ENCODE measurements at regions not wholly inside any gene's neighbourhood (a gene's known extent, or its start where the extent isn't known, plus 50 kb on each side); places are given as distances from the start of the nearest gene placed in this dataset.

DNA sequence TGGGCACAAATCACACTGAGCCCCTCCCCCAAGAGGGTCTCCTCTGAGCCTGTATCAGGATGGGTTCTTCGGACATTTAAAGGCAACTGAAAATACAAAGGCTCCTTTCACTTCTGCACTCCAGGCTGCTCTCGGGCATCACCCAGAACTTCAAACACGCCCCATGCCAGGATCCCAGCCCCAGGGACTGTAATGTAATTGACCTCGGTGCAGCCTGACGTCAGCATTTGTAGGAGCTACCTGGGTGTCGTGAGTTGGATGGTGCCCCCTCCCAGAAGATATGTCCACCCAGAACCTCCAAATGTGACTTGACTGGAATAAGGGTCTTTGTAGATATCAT, 95.2 kb downstream of the PSMG1 start:
- BruUV-seq (replicated peaks) = no TSS peak
- Histone ChIP-seq H3K9me3 (replicated peaks; ENCODE audit: control insufficient read depth, insufficient read depth, low read length) (no peaks in the 10 kb centered on the region), H3K27me3 (replicated peaks in 1 of 2; ENCODE audit: control insufficient read depth in 2 of 2, insufficient read depth in 2 of 2, low read length in 1 of 2) (peaks cover 0 to 3% of the 10 kb centered on the region in 2 experiments; a peak in 2 of 4 replicates), H2AFZ (ENCODE audit: control insufficient read depth, low read depth, low read length) (no peak overlapping the region), H3K4me2 (ENCODE audit: control insufficient read depth, insufficient read depth) (no peak overlapping the region), H3K79me2 (ENCODE audit: control insufficient read depth, insufficient read depth, low read length) (no peaks in the 10 kb centered on the region), H3K9ac (ENCODE audit: control insufficient read depth, insufficient read depth, low read length) (no peak overlapping the region), H3K27ac (ENCODE audit: control insufficient read depth, insufficient read depth) (no peak overlapping the region), H4K20me1 (ENCODE audit: control insufficient read depth, insufficient read depth) (no peaks in the 10 kb centered on the region), H3K4me1 (ENCODE audit: control insufficient read depth, insufficient read depth, low read length) (no peaks in the 10 kb centered on the region), H3K4me3 (no peak overlapping the region), H3K36me3 (ENCODE audit: control insufficient read depth in 2 of 2, insufficient read depth in 2 of 2, low read length in 1 of 2) (no peaks in the 10 kb centered on the region)
- DNase-seq (ENCODE audit: low read depth, low spot score) (no peak), FAIRE-seq (no peak), ATAC-seq (no peak)
- ChIA-PET SMC1A (ENCODE audit: uncharacterized antibody, unreplicated experiment) (no interaction called here), POLR2A (no interaction called here), CTCF (no interaction called here), RAD21 (ENCODE audit: unreplicated experiment) (no interaction called here)
- intact Hi-C loops (cut with micrococcal nuclease; ENCODE audit: unreplicated experiment) = no loop called here
- 16% methylated on average over 6 of the region's 6 CpGs for WGBS (ENCODE audit: insufficient coverage, insufficient replicate concordance, low lambda C conversion rate, missing lambda C conversion rate)
- in situ Hi-C loops (cut with MboI) = no loop called here
- TF ChIP-seq, protein P1, sequence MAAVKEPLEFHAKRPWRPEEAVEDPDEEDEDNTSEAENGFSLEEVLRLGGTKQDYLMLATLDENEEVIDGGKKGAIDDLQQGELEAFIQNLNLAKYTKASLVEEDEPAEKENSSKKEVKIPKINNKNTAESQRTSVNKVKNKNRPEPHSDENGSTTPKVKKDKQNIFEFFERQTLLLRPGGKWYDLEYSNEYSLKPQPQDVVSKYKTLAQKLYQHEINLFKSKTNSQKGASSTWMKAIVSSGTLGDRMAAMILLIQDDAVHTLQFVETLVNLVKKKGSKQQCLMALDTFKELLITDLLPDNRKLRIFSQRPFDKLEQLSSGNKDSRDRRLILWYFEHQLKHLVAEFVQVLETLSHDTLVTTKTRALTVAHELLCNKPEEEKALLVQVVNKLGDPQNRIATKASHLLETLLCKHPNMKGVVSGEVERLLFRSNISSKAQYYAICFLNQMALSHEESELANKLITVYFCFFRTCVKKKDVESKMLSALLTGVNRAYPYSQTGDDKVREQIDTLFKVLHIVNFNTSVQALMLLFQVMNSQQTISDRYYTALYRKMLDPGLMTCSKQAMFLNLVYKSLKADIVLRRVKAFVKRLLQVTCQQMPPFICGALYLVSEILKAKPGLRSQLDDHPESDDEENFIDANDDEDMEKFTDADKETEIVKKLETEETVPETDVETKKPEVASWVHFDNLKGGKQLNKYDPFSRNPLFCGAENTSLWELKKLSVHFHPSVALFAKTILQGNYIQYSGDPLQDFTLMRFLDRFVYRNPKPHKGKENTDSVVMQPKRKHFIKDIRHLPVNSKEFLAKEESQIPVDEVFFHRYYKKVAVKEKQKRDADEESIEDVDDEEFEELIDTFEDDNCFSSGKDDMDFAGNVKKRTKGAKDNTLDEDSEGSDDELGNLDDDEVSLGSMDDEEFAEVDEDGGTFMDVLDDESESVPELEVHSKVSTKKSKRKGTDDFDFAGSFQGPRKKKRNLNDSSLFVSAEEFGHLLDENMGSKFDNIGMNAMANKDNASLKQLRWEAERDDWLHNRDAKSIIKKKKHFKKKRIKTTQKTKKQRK (IDR thresholded peaks at IDR 0.05; ENCODE audit: low read depth, low read length) = no peak
- TF ChIP-seq, protein P2, sequence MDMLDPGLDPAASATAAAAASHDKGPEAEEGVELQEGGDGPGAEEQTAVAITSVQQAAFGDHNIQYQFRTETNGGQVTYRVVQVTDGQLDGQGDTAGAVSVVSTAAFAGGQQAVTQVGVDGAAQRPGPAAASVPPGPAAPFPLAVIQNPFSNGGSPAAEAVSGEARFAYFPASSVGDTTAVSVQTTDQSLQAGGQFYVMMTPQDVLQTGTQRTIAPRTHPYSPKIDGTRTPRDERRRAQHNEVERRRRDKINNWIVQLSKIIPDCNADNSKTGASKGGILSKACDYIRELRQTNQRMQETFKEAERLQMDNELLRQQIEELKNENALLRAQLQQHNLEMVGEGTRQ (IDR thresholded peaks at IDR 0.05; ENCODE audit: borderline replicate concordance, low read depth, low read length) = no peak
- TF ChIP-seq ZNF622 (IDR thresholded peaks at IDR 0.05) (no peak), TBL1XR1 (IDR thresholded peaks at IDR 0.05; ENCODE audit: low read depth, low read length) (no peak), MEF2B (IDR thresholded peaks at IDR 0.05; ENCODE audit: partially characterized antibody, poor library complexity, severe bottlenecking) (no peak), IRF4 (IDR thresholded peaks at IDR 0.05; ENCODE audit: low read depth, low read length) (no peak), RAD21 (IDR thresholded peaks at IDR 0.05; ENCODE audit: insufficient read depth, low read depth, low read length) (no peak), ZBTB4 (CRISPR knock-in tag; IDR thresholded peaks at IDR 0.05) (no peak), TAF1 (IDR thresholded peaks at IDR 0.05; ENCODE audit: borderline replicate concordance, low read depth, low read length) (no peak), ATF3 (IDR thresholded peaks at IDR 0.05; ENCODE audit: borderline replicate concordance, extremely low read depth, low read depth, low read length) (no peak), ZNF384 (IDR thresholded peaks at IDR 0.05; ENCODE audit: borderline replicate concordance, low read depth, low read length) (no peak), SIX5 (IDR thresholded peaks at IDR 0.05; ENCODE audit: low read depth, low read length, severe bottlenecking) (no peak)
- TF ChIP-seq, protein P3, sequence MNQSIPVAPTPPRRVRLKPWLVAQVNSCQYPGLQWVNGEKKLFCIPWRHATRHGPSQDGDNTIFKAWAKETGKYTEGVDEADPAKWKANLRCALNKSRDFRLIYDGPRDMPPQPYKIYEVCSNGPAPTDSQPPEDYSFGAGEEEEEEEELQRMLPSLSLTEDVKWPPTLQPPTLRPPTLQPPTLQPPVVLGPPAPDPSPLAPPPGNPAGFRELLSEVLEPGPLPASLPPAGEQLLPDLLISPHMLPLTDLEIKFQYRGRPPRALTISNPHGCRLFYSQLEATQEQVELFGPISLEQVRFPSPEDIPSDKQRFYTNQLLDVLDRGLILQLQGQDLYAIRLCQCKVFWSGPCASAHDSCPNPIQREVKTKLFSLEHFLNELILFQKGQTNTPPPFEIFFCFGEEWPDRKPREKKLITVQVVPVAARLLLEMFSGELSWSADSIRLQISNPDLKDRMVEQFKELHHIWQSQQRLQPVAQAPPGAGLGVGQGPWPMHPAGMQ (IDR thresholded peaks at IDR 0.05; ENCODE audit: borderline replicate concordance) = no peak

Measured in GM12878 (cell line).